CD14-positive monocyte (primary cell): ENCODE measurements at regions not wholly inside any gene's neighbourhood (a gene's known extent, or its start where the extent isn't known, plus 50 kb on each side); places are given as distances from the start of the nearest gene placed in this dataset.
A peak's percentile ranks its signal among the peaks of the same experiment; 100 is the strongest.

Experiments
- DNase-seq, 3 donors: peaks; one replicate each; pipeline ENCODE4 v3.0.0-alpha.2; 2011 to 2022
- H2AFZ ChIP-seq: 2 replicates; pipeline ENCODE4 v1.6.0; 2012; ENCODE audit warnings: mild to moderate bottlenecking, low read depth, low read length, inconsistent platforms; ENCODE audit not compliant: insufficient read depth, poor library complexity, severe bottlenecking
- H3K27ac ChIP-seq, 2 donors: 1 replicate in 1 of 2; 2 replicates in 1 of 2; pipeline ENCODE4 v1.5.1; 2012 to 2013; ENCODE audit warnings: low read length in 2 of 2, control low read depth in 1 of 2, inconsistent platforms in 1 of 2, low read depth in 1 of 2, mild to moderate bottlenecking in 1 of 2
- H3K27me3 ChIP-seq, 2 donors: one replicate each; pipeline versions ENCODE4 v1.6.0 to v1.6.1; 2011 to 2013; ENCODE audit warnings: low read length in 2 of 2; ENCODE audit not compliant: control insufficient read depth in 2 of 2, insufficient read depth in 2 of 2
- H3K36me3 ChIP-seq, 2 donors: replicated peaks in 1 of 2; 1 replicate in 1 of 2; 2 replicates in 1 of 2; pipeline versions ENCODE4 v1.5.1 to v1.6.1; 2012 to 2013; ENCODE audit warnings: low read length in 2 of 2, control low read depth in 1 of 2, inconsistent platforms in 1 of 2, mild to moderate bottlenecking in 1 of 2; ENCODE audit not compliant: insufficient read depth in 2 of 2, control insufficient read depth in 1 of 2
- H3K4me1 ChIP-seq, 2 donors: 1 replicate in 1 of 2; 2 replicates in 1 of 2; pipeline versions ENCODE4 v1.5.1 to v1.6.1; 2012 to 2013; ENCODE audit warnings: low read length in 2 of 2, control low read depth in 1 of 2, inconsistent platforms in 1 of 2, mild to moderate bottlenecking in 1 of 2, moderate library complexity in 1 of 2; ENCODE audit not compliant: insufficient read depth in 2 of 2, control insufficient read depth in 1 of 2
- H3K4me2 ChIP-seq: replicated peaks from 2 replicates; pipeline ENCODE3; 2012; ENCODE audit warnings: low read length, moderate library complexity, mild to moderate bottlenecking; ENCODE audit not compliant: poor library complexity, severe bottlenecking; ENCODE audit errors: extremely low read depth
- H3K4me3 ChIP-seq, 3 experiments: fragments of 200-600 bp in 1 of 3; sonication (generic) in 1 of 3; replicated peaks in 1 of 3; 1 replicate in 2 of 3; 2 replicates in 1 of 3; pipeline ENCODE4 v1.5.1; 2011 to 2013; ENCODE audit warnings: low read length in 3 of 3, mild to moderate bottlenecking in 3 of 3, control low read depth in 2 of 3, low read depth in 2 of 3, inconsistent platforms in 1 of 3, moderate library complexity in 1 of 3
- H3K79me2 ChIP-seq: 2 replicates; pipeline ENCODE4 v1.6.0; 2012; ENCODE audit warnings: mild to moderate bottlenecking, control low read depth, inconsistent platforms, low read length, moderate library complexity; ENCODE audit not compliant: insufficient read depth
- H3K9ac ChIP-seq: 2 replicates; pipeline ENCODE4 v1.6.0; 2017; ENCODE audit warnings: low read length, mild to moderate bottlenecking; ENCODE audit not compliant: insufficient read depth, poor library complexity, severe bottlenecking
- H3K9me3 ChIP-seq, 2 donors: replicated peaks in 1 of 2; 1 replicate in 1 of 2; 2 replicates in 1 of 2; pipeline versions ENCODE4 v1.5.1 to v1.6.1; 2012 to 2013; ENCODE audit warnings: low read length in 2 of 2, control low read depth in 1 of 2; ENCODE audit not compliant: control insufficient read depth in 1 of 2, insufficient read depth in 1 of 2
- H4K20me1 ChIP-seq: 2 replicates; pipeline ENCODE4 v1.6.0; 2012; ENCODE audit warnings: mild to moderate bottlenecking, low read length, control low read depth, moderate library complexity; ENCODE audit not compliant: insufficient read depth
- H3K27ac Mint-ChIP-seq, 7 donors: one replicate each; pipeline ENCODE4 v1.8.0; 2020; ENCODE audit warnings: mild to moderate bottlenecking in 7 of 7, mixed read lengths in 7 of 7, moderate library complexity in 6 of 7, inconsistent platforms in 2 of 7
- H3K27me3 Mint-ChIP-seq, 3 donors: one replicate each; pipeline ENCODE4 v1.8.0; 2021 to 2022; ENCODE audit warnings: low read depth in 3 of 3, mild to moderate bottlenecking in 3 of 3, mixed read lengths in 3 of 3, moderate library complexity in 3 of 3, inconsistent platforms in 1 of 3
- H3K36me3 Mint-ChIP-seq, 2 donors: one replicate each; pipeline ENCODE4 v1.8.0; 2020; ENCODE audit warnings: mixed read lengths in 2 of 2, inconsistent platforms in 1 of 2, mild to moderate bottlenecking in 1 of 2
- H3K4me1 Mint-ChIP-seq: one replicate; pipeline ENCODE4 v1.8.0; 2020; ENCODE audit warnings: mild to moderate bottlenecking, mixed read lengths
- H3K4me3 Mint-ChIP-seq, 2 donors: one replicate each; pipeline ENCODE4 v1.8.0; 2020; ENCODE audit warnings: mild to moderate bottlenecking in 2 of 2, mixed read lengths in 2 of 2, moderate library complexity in 1 of 2
- H3K9me3 Mint-ChIP-seq, 7 donors: one replicate each; pipeline ENCODE4 v1.8.0; 2020 to 2022; ENCODE audit warnings: mixed read lengths in 7 of 7, mild to moderate bottlenecking in 6 of 7, moderate library complexity in 6 of 7, inconsistent platforms in 2 of 7
- WGBS: methylation state at CpG from one replicate; pipeline ENCODE4 v1.1.5; 2013; ENCODE audit warnings: missing lambda C conversion rate; ENCODE audit not compliant: insufficient coverage; 5-methylcytosine and 5-hydroxymethylcytosine counted together
- intact Hi-C, 2 donors: fragments of 100-400 bp; cut with micrococcal nuclease; formaldehyde crosslinking; loops; one replicate each; pipeline versions ENCODE4 v1.15.0 to v1.15.1; 2023
- TF ChIP-seq, protein P1 (sequence below): fragments of 200-600 bp; IDR thresholded peaks from one replicate; pipeline ENCODE4 v1.8.0; 2022; ENCODE audit warnings: antibody characterized with exemption, mild to moderate bottlenecking

DNA sequence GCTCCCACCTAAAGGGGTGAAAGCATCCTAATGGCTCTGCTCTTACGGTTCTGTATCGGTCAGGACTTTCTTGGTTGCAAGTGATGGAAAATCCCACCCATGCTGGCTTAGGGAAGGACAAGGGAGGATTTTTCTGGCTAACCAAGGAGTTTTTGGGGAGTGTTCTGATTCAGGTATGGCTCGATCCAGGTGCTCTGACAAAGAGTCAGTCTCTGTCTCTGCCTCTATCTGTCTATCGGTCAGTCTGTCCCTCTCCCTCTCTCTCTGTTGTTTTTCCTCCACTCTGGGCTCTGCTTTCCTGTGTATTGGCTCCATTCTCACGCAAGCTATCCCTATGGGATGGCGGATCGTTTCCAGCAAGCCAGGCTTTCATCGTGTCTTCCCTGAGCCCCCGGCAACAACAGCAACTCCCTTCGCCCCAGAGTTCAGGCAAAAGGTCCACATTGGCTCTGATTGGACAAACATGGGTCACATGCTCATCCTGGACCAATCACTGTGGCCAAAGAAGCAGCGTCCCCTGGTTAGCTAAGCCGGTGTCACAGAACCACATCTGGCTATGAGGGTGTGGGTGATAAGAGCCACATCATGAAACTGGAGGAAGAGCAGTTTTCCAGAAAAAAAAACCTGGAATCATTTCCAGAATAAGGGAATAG is 160.3 kb downstream of the BMP7 start:
- no peak overlapping the region for H3K9ac ChIP-seq
- H3K27me3 ChIP-seq = no peaks in the 10 kb centered on the region
- no peak overlapping the region for H3K4me2 ChIP-seq
- WGBS = 92% methylated on average over 9 of the region's 12 CpGs
- H3K36me3 Mint-ChIP-seq = no peaks in the 10 kb centered on the region
- H3K9me3 Mint-ChIP-seq = peaks cover 0 to 7% (median 3%) of the 10 kb centered on the region in 7 donors
- no peak overlapping the region for H3K27ac Mint-ChIP-seq
- no peak overlapping the region for H3K4me3 ChIP-seq
- DNase-seq = no peak
- H3K27me3 Mint-ChIP-seq = peaks cover 1 to 7% (median 4%) of the 10 kb centered on the region in 3 donors
- no peak overlapping the region for H3K27ac ChIP-seq
- no peaks in the 10 kb centered on the region for H3K79me2 ChIP-seq
- intact Hi-C loops = no loop called here
- TF ChIP-seq, protein P1, sequence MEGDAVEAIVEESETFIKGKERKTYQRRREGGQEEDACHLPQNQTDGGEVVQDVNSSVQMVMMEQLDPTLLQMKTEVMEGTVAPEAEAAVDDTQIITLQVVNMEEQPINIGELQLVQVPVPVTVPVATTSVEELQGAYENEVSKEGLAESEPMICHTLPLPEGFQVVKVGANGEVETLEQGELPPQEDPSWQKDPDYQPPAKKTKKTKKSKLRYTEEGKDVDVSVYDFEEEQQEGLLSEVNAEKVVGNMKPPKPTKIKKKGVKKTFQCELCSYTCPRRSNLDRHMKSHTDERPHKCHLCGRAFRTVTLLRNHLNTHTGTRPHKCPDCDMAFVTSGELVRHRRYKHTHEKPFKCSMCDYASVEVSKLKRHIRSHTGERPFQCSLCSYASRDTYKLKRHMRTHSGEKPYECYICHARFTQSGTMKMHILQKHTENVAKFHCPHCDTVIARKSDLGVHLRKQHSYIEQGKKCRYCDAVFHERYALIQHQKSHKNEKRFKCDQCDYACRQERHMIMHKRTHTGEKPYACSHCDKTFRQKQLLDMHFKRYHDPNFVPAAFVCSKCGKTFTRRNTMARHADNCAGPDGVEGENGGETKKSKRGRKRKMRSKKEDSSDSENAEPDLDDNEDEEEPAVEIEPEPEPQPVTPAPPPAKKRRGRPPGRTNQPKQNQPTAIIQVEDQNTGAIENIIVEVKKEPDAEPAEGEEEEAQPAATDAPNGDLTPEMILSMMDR = no peak
- H3K9me3 ChIP-seq = peaks cover 0 to 3% of the 10 kb centered on the region in 2 donors
- no peaks in the 10 kb centered on the region for H4K20me1 ChIP-seq
- H2AFZ ChIP-seq = no peak overlapping the region
- H3K4me3 Mint-ChIP-seq = no peak overlapping the region
- H3K36me3 ChIP-seq = no peaks in the 10 kb centered on the region
- H3K4me1 Mint-ChIP-seq = no peaks in the 10 kb centered on the region
- H3K4me1 ChIP-seq = no peaks in the 10 kb centered on the region

DNA sequence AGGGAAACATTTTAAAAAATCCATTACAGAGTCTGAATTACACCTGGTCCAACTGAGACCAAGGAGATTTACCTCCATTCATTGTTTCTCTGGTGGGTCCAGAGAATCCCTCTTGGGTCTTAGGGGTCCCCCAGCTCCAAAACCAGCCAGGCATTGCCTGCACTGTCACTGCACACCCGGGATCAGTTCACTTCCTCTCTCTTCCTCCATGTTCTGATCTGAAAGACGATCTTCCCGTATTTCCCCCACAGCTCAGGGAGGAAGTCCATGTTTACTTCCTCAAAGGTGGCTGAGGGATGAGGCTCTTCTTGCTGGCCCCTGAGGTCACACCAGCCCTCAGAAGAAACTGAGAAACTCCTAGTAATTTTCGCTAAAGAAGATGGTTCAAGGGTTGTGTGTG is 159.7 kb downstream of the BMP7 start:
- Histone ChIP-seq H3K79me2 (no peaks in the 10 kb centered on the region), H3K9me3 (peaks cover 0 to 3% of the 10 kb centered on the region in 2 donors), H3K27me3 (no peaks in the 10 kb centered on the region), H3K36me3 (no peaks in the 10 kb centered on the region), H3K27ac (no peak overlapping the region), H3K9ac (no peak overlapping the region), H4K20me1 (no peaks in the 10 kb centered on the region), H3K4me2 (no peak overlapping the region), H3K4me1 (no peaks in the 10 kb centered on the region), H3K4me3 (no peak overlapping the region), H2AFZ (no peak overlapping the region)
- Mint-ChIP-seq H3K4me1 (no peaks in the 10 kb centered on the region), H3K36me3 (no peaks in the 10 kb centered on the region), H3K9me3 (peaks cover 0 to 7% (median 3%) of the 10 kb centered on the region in 7 donors), H3K4me3 (peak overlapping the region in 1 of 2 donors; percentile 32), H3K27me3 (peaks cover 1 to 7% (median 4%) of the 10 kb centered on the region in 3 donors), H3K27ac (peak overlapping the region in 1 of 7 donors; percentile 66)
- intact Hi-C loops = no loop called here
- no peak for DNase-seq
- TF ChIP-seq, protein P1 = no peak
- no CpG with 5 or more reads among the region's 4 CpGs for WGBS
